ENCODE measurements at regions not wholly inside any gene's neighbourhood (a gene's known extent, or its start where the extent isn't known, plus 50 kb on each side); places are given as distances from the start of the nearest gene placed in this dataset.

- no peak overlapping the region for H2AFZ ChIP-seq (ENCODE audit: low read depth, low read length, severe bottlenecking)
- H3K9ac ChIP-seq (ENCODE audit: low read length) = no peak overlapping the region
- H3K36me3 ChIP-seq (ENCODE audit: low read length) = no peaks in the 10 kb centered on the region
- no peaks in the 10 kb centered on the region for H4K20me1 ChIP-seq (ENCODE audit: low read depth, low read length)
- no peaks in the 10 kb centered on the region for H3K79me2 ChIP-seq (ENCODE audit: insufficient read depth, low read length)
- H3K9me3 ChIP-seq (ENCODE audit: insufficient read depth, low read length) = no peaks in the 10 kb centered on the region
- no peaks in the 10 kb centered on the region for H3K27me3 ChIP-seq (ENCODE audit: low read length)
- TF ChIP-seq EZH2phosphoT487 (conservative IDR thresholded peaks at IDR 0.05; ENCODE audit: low read length) (no peak), CTCF (IDR thresholded peaks at IDR 0.05; ENCODE audit: insufficient read depth, low read length, poor library complexity, severe bottlenecking) (no peak)
- H3K9me2 ChIP-seq (replicated peaks; ENCODE audit: insufficient read depth, low read length) = no peaks in the 10 kb centered on the region
- H3F3A ChIP-seq (ENCODE audit: insufficient read depth) = peaks cover 8% of the 10 kb centered on the region; the same call in 1 of the 2 replicates
- no peak overlapping the region for H3K4me2 ChIP-seq (ENCODE audit: low read depth, low read length, poor library complexity, severe bottlenecking)
- no peak overlapping the region for H3K4me3 ChIP-seq (ENCODE audit: insufficient read depth, low read length, poor library complexity, severe bottlenecking)
- H3K27ac ChIP-seq (ENCODE audit: low read depth, low read length) = no peak overlapping the region
Observed at GRCh38 chr22:47933226-47933625, 1170.8 kb downstream of the TBC1D22A start.

DNA sequence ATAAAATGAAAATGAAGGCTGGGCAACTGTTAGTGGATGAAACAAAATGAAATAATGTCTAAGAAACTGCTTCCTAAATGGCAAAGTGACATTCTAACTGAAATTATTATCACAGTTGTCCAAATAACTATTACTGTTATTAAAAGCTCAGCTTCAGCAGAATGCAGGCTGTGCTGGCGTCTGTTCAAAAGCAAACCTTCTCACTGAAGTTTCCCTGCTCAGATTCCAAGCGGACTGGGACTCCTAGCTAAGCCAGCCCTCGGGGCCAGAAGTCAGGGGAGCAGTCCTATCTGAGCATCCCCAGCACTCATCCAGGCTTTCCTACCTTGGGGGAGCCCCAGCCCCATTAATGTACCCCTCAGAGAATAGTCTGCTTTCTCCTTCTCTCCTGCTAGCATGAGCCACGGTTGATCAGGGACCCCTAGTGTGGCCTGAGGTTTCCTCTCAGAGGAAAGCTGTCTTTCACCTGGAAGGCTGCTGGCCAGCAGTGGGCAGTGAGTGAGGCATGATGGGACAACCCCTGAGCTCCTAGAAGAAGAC lies 1167.3 kb downstream of the TBC1D22A start:
- no peak overlapping the region for H3K9ac ChIP-seq (ENCODE audit: low read length)
- peak overlapping the region; percentile 59 for H3K4me2 ChIP-seq (ENCODE audit: low read depth, low read length, poor library complexity, severe bottlenecking)
- TF ChIP-seq CTCF (IDR thresholded peaks at IDR 0.05; ENCODE audit: insufficient read depth, low read length, poor library complexity, severe bottlenecking) = no peak
- no peak for TF ChIP-seq EZH2phosphoT487 (conservative IDR thresholded peaks at IDR 0.05; ENCODE audit: low read length)
- H3K9me3 ChIP-seq (ENCODE audit: insufficient read depth, low read length) = no peaks in the 10 kb centered on the region
- peak overlapping the region; percentile 84 for H3K27ac ChIP-seq (ENCODE audit: low read depth, low read length)
- no peaks in the 10 kb centered on the region for H3K79me2 ChIP-seq (ENCODE audit: insufficient read depth, low read length)
- H3K9me2 ChIP-seq (replicated peaks; ENCODE audit: insufficient read depth, low read length) = no peaks in the 10 kb centered on the region
- H3K4me3 ChIP-seq (ENCODE audit: insufficient read depth, low read length, poor library complexity, severe bottlenecking) = no peak overlapping the region
- H4K20me1 ChIP-seq (ENCODE audit: low read depth, low read length) = no peaks in the 10 kb centered on the region
- H2AFZ ChIP-seq (ENCODE audit: low read depth, low read length, severe bottlenecking) = no peak overlapping the region
- no peaks in the 10 kb centered on the region for H3K27me3 ChIP-seq (ENCODE audit: low read length)
- H3F3A ChIP-seq (ENCODE audit: insufficient read depth) = peaks cover 10% of the 10 kb centered on the region; the same call in 1 of the 2 replicates
- H3K36me3 ChIP-seq (ENCODE audit: low read length) = no peaks in the 10 kb centered on the region

- TF ChIP-seq EZH2phosphoT487 (conservative IDR thresholded peaks at IDR 0.05; ENCODE audit: low read length) (no peak), CTCF (IDR thresholded peaks at IDR 0.05; ENCODE audit: insufficient read depth, low read length, poor library complexity, severe bottlenecking) (no peak)
- peak overlapping the region; percentile 59 for H3K4me2 ChIP-seq (ENCODE audit: low read depth, low read length, poor library complexity, severe bottlenecking)
- peak overlapping the region; percentile 12 for H3K4me3 ChIP-seq (ENCODE audit: insufficient read depth, low read length, poor library complexity, severe bottlenecking)
- no peaks in the 10 kb centered on the region for H3K9me2 ChIP-seq (replicated peaks; ENCODE audit: insufficient read depth, low read length)
- H3K27ac ChIP-seq (ENCODE audit: low read depth, low read length) = peak overlapping the region; percentile 84
- H3K79me2 ChIP-seq (ENCODE audit: insufficient read depth, low read length) = no peaks in the 10 kb centered on the region
- no peaks in the 10 kb centered on the region for H3K27me3 ChIP-seq (ENCODE audit: low read length)
- H3F3A ChIP-seq (ENCODE audit: insufficient read depth) = peaks cover 10% of the 10 kb centered on the region; the same call in 1 of the 2 replicates
- H2AFZ ChIP-seq (ENCODE audit: low read depth, low read length, severe bottlenecking) = peak overlapping the region; percentile 30
- H3K9me3 ChIP-seq (ENCODE audit: insufficient read depth, low read length) = no peaks in the 10 kb centered on the region
- no peaks in the 10 kb centered on the region for H4K20me1 ChIP-seq (ENCODE audit: low read depth, low read length)
- no peaks in the 10 kb centered on the region for H3K36me3 ChIP-seq (ENCODE audit: low read length)
- H3K9ac ChIP-seq (ENCODE audit: low read length) = peak overlapping the region; percentile 30; the same call in 1 of the 2 replicates
Observed at GRCh38 chr22:47929073-47929472, 1166.6 kb downstream of the TBC1D22A start.
